ENCODE measurements at regions not wholly inside any gene's neighbourhood (a gene's known extent, or its start where the extent isn't known, plus 50 kb on each side); places are given as distances from the start of the nearest gene placed in this dataset.
"Not testable (repeated sequence)": the region's sequence is repeated elsewhere in the genome, so short reads cannot be mapped to it uniquely, and the experiment has no call there.

DNA sequence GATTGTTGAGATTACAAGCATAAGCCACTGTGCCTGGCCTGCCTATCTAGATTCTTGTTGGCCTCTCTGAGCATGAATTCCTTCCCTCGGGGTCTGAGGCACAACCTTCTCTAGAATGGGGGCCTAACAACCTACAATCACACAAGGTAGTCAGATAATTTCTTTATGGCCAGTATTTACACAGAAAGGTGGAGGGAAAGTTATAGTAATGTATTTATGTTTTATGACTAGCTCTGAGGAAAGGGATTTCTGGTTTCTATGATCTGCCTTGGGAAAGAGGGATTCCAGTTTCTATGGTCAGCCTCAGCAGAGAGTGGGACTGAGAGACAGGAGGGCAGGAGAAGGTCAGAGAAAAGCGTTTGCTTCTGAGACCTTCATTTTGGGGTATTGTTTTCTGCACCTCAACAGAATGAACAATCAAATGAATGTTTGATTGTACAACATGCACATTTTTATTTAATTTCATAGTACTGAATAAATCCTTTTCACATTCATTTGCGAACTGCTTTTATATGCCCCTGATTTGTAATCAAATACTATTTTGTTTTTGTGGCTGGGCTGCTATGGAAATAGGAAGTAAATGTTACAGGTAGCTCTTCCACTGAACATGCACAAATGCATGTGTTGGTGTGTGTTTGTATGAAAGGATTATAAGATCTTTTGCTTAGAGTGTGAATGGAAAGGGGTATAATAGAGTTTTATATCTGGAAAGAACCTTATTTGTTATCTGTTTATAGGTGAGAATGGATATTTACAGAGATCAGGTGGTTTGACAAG is 499.7 kb upstream of the RGS6 start:
- no peak for DNase-seq (ENCODE audit: low spot score)

DNA sequence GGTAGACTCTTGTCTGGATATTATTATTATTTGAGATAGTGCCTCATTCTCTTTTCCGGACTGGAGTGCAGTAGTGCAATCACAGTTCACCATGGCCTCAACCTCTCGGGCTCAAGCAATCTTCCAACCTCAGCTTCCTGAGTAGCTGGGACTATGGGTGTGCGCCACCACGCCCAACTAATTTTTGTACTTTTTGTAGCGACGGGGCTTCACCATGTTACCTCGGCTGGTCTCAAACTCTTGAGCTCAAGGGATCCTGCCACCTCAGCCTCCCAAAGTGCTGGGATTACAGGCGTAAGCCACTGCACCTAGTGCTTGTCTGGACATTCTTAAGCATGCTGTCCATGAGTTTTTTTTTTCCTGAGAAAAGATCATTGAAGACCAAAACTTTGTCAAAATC is 498.9 kb upstream of the RGS6 start:
- DNase-seq (ENCODE audit: low spot score): no peak

DNA sequence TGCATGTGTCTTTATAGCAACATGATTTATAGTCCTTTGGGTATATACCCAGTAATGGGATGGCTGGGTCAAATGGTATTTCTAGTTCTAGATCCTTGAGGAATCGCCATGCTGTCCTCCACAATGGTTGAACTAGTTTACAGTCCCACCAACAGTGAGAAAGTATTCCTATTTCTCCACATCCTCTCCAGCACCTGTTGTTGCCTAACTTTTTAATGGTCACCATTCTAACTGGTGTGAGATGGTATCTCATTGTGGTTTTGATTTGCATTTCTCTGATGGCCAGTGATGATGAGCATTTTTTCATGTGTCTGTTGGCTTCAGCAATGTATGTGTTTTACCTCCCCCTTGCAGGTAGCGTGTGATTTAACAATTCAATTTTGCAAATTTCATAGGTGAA is 496.6 kb upstream of the RGS6 start:
- not testable (repeated sequence) for DNase-seq (ENCODE audit: low spot score)

DNA sequence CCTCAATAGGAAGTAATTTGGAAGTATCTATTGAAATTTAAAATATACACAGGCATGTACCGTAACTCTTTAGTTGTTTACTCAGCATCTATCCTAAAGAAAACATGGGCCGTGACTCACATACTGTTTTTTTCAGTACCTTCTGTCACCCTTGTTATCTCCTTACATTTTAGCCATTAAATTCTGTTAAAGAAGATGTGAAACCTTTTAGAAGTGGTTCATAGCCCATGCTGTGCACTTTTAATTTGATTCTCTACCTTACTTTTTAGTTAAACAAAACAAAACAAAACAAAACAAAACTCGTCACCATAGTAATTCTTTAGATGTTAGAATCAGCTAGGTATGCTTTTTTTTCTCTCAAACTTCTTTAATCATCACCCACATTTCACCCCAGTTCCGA is 494.4 kb upstream of the RGS6 start:
- no peak for DNase-seq (ENCODE audit: low spot score)

DNA sequence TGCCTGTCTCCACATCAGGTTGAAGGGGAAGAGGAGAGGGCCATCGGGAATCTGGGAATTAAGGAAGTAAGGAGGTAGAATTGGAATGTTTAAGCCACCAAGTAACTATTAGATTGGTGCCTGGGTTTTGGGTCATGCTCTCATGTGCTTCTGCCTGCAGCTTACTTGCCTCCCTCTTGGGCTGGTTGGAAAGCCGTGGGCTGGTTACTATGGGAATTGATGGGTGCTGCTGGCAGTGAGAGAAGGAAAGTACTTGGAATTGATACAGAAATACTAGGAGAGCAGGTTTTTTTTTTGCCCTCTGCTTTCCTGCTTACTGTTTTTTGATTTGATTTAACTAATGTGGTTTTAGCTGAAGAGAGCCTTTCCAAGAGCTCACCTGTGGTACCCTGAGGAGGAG is 493.5 kb upstream of the RGS6 start:
- DNase-seq (ENCODE audit: low spot score): no peak

DNA sequence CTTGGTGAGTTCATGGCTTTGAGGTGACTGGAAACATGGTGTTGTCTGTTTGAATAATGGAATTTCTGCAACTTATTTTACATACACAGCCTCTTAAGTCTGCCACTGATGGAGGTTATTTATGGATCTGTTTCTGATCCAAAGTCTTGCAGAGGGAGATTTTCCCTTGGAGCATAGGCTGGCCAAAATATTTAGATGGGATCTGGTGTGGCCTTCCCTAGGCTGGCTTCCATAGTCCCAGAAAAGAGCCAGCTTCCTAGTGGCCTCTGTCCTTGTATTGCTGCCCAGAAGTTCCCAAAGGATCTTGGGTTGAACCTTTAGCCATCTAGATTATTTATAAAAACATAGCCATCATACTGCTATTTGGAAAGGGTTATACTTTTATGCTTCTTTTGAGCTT is 491.1 kb upstream of the RGS6 start:
- DNase-seq (ENCODE audit: low spot score): no peak

DNA sequence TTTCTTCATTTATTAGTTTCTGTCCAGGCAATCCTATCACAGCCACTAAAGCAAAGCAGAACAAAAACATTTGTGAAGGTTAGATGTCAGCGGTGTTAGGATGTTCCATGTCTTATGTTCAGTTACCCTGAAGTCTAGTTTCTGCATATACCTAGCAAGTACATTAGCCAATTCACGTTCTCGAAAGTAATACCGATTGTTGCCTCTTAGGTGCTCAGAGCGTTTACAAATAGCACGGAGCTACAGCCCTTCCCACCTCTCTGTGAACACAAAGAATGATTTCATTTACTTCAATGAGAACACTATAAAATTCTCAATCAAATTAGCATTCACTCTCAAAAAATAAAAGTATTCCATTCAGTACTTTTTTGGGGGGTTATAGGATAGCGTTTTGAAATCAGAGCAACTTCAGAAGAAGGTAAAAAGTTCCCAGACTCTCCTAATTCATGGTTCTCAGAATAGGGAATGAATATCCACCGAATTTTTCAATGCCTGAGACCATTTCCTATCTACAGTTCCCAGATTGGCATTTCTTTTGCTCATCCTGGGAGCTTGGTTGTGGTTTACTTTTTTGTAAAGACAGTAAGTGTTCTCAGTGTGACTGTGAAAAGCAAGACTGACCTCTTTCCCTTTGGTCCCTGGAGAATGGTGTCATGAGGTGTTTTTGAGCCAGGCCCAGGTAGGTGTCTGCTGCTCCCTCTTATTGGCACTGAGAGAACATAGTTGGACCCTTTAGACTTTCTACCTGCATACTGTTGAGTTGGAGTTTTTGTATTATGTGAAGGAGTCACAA is 488.0 kb upstream of the RGS6 start:
- no peak for DNase-seq (ENCODE audit: low spot score)

DNA sequence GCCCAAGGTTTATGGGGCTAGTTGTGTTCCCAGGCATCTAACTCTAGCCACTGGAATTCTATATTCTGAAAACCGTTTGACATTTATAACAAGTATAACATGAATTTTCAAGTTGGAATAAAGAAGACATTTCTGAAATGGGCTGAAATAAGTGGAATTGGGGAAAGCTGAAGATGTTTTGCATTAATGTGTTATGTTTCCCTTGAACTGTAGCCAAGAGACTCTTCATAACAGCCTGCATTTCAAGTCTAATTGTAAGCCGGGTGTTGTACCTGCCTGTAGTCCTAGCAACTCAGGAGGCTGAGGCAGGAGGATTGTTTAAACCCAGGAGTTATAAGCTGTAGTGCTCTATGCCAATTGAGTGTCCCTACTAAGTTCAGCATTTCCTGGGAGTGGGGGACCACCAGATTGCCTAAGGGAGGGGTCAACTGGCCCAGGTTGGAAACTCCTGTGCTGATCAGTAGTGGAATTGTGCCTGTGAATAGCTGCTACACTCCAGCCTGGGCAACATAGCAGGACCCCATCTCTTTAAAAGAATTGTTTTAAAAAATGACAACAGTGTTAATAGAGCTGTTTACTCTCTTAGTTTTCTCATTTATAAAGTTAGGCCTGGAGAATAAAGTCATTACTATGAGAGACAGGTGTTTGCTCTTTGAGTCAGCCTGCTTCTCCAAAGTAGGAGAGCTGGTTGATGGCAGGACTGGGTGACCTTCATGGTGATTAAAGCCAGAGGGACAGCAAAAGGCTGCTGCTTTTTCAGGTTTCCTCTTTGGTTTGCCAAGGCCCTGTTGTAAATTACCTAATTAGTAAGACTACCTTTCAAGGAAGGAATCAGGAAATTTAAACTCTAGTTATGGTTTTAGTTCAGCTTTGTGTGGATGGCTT is 483.6 kb upstream of the RGS6 start:
- DNase-seq (ENCODE audit: low spot score): no peak

DNA sequence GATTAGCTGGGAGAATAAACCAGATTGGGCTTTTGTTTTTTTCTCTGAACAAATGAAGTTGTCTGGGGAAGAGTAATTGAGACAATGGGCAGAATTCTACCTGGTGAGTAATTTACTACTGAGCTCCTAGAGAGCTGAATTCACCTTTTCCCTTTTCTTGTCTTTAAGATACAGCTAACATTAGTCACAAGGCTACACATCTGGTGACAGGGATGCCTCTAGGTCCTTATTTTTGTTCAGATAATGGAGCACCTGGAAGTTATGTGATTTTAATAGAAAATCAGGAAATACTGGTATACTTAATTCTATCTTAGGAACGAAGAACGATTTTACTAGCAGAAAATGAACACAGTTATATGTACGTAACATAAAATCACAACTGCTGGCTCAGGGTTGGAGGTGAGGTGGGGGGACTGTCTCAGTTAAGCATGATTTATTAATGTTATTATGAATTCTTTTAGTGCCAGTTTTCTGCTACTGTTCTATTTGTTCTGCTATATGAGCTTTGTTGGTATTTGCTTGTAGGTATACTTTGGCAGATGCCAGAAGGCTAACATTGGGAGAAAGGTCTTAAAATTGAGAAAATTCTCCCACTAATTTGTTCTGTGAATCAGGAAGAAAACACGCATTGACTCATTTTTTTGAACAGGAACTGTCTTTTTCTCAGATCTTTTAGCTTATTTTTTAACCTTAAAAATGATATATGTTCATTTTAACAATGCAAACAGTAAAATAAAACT is 482.7 kb upstream of the RGS6 start:
- no peak for DNase-seq (ENCODE audit: low spot score)

DNA sequence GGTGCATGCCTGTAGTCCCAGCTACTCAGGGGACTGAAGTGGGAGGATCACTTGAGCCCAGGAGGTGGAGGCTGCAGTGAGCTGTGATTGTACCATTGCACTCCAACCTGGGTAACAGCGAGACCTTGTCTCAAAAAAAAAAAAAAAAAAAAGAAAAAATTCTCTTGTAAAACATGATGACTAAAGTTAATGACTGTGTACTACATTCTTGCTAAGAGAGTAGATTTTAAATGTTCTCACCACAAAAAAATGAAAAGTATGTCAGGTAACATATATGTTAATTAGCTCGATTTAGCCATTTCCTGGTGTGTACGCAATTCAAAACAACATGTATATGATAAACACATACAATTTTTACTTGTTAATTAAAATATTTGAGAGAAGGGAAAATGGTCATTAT is 480.7 kb upstream of the RGS6 start:
- no peak for DNase-seq (ENCODE audit: low spot score)

DNA sequence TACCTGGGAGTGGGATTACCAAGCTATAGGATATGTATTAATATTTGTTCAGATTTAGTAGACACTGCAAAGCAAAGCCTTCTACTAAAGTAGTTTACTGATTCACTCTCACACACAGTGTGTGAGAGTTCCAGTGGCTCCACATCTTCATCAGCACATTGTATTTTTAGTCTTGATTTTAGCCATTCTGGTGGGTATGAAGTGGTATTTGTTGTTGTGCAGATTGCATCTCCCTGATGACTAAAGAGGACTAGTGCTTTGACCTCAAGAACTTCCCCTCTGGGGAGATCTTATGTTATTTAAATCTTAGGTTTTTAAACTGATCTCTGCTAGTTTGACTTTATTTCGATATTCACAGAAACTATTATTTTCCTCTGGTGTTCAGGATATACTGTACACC is 479.7 kb upstream of the RGS6 start:
- no peak for DNase-seq (ENCODE audit: low spot score)

DNA sequence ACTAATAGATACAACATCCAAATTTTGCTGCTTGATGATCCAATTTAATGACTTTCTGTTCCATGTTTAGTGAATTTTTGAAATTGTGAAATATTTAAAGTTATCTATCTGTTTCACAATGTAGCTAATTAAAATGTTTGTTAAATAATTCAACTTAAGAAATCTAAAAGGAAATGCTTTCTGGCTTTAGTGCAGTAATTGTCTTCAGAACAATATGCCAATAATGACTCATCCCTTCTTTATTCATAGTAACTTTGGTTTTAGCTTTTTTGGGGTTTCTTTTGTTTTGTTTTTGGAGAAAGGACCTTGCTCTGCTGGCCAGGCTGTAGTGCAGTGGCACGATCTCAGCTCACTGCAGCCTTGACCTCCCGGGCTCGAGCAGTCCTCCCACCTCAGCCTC is 479.2 kb upstream of the RGS6 start:
- no peak for DNase-seq (ENCODE audit: low spot score)

DNA sequence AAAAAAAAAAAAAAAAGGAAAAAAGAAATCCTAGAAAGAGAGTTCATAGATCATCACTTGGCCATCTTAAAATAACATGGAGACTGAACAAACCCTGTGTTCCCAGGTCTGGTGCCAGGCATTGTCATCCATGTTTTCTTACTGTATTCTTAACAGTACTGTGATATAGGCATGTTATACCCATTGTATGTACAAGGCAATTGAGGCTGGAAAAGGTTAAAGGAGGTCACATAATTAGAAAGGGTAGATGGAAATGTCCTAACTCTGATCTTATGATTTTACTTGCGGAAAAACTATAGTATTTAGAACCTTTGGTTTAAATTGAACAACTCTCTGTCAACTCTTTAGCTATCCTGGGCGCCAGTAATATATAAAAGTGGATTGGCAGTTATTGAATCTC is 478.2 kb upstream of the RGS6 start:
- no peak for DNase-seq (ENCODE audit: low spot score)

DNA sequence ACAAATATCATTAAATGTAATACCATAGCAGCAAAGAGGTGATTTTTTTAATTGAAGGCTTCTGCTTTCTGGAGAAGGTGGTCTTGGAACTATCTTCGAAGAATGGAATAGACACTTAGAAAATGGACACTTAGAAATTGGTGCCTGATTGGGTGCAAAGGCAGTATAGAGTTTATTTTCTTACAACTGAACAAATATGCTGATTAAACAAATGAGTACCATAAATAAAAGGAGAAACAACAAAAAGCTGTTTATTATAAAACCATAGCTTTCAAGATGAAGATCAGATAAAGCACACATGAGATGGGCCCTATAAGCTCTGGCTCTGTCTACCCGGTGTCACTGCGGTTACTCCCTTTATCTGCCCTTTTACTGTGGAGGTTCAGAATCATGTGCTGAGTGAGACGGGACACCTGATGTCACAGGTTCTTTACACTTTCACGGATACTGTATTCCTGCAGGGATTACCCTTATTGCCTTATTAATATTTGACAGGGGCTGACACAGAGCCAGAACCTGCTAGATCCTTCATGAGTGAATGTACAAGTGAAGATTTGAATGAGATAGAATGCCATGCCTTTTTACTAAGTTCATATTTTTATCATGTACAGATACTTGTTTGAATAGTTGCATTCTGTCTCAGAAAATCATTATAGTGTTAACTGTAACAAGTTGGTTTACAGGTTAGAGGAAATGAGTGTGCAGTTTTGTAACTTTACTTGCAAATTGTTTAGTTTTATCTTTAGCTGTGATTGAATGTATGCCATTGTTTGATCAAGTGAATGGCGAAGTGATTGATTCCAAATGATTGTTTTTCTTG is 477.5 kb upstream of the RGS6 start:
- no peak for DNase-seq (ENCODE audit: low spot score)

DNA sequence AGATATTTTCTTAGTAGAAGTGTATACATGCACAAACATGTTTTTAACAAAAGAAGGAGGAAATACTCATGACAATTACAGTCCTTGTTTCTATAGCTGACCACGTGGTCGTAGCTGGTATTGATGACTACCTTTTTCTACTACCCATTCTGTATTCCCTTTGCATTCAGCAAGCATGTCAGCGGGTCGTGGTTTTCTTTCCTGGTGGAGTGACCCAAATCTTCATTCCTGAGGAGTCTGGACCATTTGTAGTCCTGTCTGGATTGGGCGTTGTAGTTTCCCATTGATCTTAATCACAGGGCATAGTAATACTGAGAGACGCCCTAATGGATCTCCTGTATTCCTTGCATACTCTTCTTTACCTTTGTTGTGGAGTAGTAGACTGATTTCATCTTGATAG is 472.1 kb upstream of the RGS6 start:
- no peak for DNase-seq (ENCODE audit: low spot score)

DNA sequence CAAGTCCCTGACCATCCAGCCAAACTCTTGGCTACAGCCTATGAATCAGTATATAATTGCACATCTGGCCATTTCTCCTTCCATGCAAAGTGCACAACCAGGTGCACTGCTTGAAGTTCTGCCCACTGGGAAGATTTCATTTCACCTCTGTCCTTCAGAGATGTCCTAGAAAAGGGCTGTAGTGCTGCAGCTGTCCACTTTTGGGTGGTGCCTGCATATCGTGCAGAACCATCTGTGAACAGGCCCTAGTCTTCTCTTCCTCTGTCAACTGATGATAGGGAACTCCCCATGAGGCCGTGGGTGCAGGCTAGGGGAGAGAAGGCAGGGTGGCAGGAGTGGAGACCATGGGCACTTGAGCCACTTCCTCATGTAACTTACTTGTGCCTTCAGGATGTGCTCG is 470.6 kb upstream of the RGS6 start:
- DNase-seq (ENCODE audit: low spot score): not testable (repeated sequence)

DNA sequence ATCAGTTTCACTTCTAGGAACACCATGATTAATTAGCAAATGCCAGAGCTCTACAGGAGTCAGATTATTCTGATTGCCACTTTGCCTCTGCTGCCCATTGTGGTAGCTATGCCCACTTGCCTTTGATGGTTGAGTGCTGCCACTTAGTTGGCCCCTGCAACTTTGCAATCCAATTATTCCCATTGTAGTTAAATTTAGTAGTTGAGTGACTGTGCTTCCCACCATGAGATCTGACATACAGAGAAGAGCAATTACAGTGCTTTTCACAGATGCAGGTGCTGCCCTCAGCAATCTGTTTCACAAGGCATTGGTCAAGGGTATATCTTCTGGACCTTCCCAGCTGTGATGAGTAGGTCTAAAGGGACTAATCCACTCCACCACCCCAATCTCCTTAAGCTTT is 468.4 kb upstream of the RGS6 start:
- no peak for DNase-seq (ENCODE audit: low spot score)

DNA sequence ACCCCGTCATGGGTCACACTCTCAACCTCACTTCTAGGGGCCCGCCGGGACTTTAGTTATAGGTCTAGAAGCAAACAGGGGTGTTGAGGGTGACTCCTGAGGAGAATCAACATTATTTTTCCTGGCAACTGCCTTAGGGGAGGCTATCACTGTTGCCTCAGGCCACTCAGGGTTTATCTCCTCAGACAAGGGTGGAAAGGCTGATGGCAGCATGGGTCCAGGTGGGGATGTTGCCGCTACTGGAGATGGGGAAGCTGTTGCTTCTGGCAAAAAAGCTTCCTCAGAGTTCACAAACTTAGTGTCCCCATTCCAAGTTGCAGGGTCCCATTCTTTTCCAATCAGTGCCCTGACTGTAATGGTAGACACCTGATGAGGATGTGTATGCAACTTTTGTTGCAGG is 467.4 kb upstream of the RGS6 start:
- no peak for DNase-seq (ENCODE audit: low spot score)

DNA sequence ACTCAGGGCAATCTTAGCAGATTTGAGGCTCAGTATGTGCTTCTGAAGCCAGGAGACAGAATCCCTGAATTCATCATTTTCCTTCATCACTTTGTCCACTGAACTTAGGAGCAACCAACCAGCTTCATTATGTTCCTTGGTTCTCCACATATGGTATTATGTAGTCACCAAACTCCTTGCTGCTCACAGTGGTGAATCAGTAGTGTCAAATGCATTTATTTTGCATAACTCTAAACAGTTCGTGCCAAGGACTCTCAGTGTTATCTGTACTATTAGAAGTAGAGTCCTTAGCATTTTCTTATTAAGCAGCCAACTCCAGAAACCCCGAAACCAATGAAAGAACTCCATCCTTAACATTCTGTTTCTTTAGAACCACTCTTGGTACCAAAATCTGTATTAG is 466.9 kb upstream of the RGS6 start:
- no peak for DNase-seq (ENCODE audit: low spot score)

DNA sequence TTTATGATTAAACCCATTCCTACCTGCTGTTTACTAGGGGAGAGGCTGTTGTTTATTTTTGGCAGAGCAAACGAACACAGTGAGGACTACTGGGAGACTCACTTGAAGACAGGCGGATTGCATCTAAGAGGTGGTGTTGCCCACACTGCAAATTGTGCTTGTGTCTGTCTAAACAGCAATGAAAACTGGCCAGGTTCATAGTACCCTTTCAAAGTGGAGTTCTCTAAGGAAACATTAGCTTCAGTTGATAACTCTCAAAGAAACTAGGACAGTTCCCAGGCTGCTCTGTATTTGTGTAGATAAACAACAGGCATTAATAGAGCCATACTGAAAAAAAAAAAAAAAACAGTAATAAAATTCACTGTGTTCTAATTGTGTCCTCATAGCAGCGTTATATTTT is 466.0 kb upstream of the RGS6 start:
- DNase-seq (ENCODE audit: low spot score): no peak

DNA sequence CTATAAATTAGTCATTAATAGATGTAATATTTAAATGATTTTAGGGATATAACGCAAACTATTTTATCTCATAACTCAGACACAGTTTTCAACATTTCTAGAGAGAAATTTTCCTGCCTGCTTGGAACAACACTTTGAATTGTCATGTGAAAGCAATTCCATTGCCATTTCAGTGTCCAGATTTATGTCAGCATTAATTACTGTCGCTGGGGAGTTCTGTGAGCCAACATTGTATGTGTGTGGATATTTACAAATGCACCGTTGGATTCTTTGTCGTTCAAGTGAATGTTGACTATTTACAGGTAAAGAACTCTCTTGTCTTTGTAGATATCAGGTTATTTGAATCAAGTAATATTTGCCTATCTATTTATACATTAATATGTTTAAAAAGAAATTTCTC is 465.3 kb upstream of the RGS6 start:
- no peak for DNase-seq (ENCODE audit: low spot score)
